ENCODE measurements at regions not wholly inside any gene's neighbourhood (a gene's known extent, or its start where the extent isn't known, plus 50 kb on each side); places are given as distances from the start of the nearest gene placed in this dataset.

DNA sequence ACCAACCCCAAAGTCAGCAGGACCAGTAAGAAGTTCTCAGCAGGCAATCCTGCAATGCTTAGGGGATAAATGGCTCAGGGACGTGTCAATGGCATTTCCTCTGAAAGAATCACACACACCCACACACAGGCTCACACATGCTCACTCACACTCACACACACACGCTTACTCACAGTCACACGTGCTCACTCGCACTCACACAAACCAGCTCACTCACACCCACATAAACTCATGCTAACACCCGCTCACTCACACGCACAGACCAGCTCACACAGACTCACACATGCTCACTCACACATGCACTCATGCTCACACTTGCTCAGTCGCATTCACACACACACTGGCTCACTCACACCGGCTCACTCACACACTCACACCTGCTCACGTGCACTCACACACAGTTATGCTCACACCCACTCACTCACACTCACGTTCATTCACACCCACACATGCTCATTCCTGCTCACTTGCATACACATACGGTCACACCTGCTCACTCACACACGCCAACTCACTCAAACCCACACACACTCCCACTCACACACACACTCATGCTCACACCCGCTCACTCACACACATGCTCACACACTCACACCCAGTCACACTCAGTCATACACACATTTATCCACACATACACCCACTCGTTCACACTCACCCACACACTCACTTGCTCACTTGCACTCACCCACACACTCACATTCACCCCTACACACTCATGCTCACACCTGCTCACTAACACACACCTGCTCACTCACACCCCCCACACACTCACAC, 436.8 kb downstream of the BCL11B start:
- no peak for TF ChIP-seq POLR2AphosphoS5 (IDR thresholded peaks at IDR 0.05)
- TF ChIP-seq, protein P1, sequence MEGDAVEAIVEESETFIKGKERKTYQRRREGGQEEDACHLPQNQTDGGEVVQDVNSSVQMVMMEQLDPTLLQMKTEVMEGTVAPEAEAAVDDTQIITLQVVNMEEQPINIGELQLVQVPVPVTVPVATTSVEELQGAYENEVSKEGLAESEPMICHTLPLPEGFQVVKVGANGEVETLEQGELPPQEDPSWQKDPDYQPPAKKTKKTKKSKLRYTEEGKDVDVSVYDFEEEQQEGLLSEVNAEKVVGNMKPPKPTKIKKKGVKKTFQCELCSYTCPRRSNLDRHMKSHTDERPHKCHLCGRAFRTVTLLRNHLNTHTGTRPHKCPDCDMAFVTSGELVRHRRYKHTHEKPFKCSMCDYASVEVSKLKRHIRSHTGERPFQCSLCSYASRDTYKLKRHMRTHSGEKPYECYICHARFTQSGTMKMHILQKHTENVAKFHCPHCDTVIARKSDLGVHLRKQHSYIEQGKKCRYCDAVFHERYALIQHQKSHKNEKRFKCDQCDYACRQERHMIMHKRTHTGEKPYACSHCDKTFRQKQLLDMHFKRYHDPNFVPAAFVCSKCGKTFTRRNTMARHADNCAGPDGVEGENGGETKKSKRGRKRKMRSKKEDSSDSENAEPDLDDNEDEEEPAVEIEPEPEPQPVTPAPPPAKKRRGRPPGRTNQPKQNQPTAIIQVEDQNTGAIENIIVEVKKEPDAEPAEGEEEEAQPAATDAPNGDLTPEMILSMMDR (IDR thresholded peaks at IDR 0.05; ENCODE audit: poor library complexity, severe bottlenecking): no peak
- no peak for TF ChIP-seq RAD21 (conservative IDR thresholded peaks at IDR 0.05)
- TF ChIP-seq MXI1 (conservative IDR thresholded peaks at IDR 0.05; ENCODE audit: poor library complexity, severe bottlenecking): no peak
- no peak for TF ChIP-seq SMC3 (conservative IDR thresholded peaks at IDR 0.05; ENCODE audit: poor library complexity)
- TF ChIP-seq EZH2 (IDR thresholded peaks at IDR 0.05; ENCODE audit: borderline replicate concordance, insufficient read depth, low read length, poor library complexity, severe bottlenecking): no peak
- TF ChIP-seq, protein P2, sequence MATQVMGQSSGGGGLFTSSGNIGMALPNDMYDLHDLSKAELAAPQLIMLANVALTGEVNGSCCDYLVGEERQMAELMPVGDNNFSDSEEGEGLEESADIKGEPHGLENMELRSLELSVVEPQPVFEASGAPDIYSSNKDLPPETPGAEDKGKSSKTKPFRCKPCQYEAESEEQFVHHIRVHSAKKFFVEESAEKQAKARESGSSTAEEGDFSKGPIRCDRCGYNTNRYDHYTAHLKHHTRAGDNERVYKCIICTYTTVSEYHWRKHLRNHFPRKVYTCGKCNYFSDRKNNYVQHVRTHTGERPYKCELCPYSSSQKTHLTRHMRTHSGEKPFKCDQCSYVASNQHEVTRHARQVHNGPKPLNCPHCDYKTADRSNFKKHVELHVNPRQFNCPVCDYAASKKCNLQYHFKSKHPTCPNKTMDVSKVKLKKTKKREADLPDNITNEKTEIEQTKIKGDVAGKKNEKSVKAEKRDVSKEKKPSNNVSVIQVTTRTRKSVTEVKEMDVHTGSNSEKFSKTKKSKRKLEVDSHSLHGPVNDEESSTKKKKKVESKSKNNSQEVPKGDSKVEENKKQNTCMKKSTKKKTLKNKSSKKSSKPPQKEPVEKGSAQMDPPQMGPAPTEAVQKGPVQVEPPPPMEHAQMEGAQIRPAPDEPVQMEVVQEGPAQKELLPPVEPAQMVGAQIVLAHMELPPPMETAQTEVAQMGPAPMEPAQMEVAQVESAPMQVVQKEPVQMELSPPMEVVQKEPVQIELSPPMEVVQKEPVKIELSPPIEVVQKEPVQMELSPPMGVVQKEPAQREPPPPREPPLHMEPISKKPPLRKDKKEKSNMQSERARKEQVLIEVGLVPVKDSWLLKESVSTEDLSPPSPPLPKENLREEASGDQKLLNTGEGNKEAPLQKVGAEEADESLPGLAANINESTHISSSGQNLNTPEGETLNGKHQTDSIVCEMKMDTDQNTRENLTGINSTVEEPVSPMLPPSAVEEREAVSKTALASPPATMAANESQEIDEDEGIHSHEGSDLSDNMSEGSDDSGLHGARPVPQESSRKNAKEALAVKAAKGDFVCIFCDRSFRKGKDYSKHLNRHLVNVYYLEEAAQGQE (IDR thresholded peaks at IDR 0.05; ENCODE audit: borderline replicate concordance): no peak
- TF ChIP-seq EP300 (conservative IDR thresholded peaks at IDR 0.05; ENCODE audit: poor library complexity, severe bottlenecking): no peak
- Histone ChIP-seq H2AFZ (ENCODE audit: low read depth, low read length) (no peak overlapping the region), H3K9me2 (ENCODE audit: insufficient read depth, low read length) (no peaks in the 10 kb centered on the region), H3F3A (ENCODE audit: insufficient read depth, low read length, poor library complexity, severe bottlenecking) (no peaks in the 10 kb centered on the region), H3K9me3 (ENCODE audit: low read length) (no peaks in the 10 kb centered on the region), H3K36me3 (ENCODE audit: insufficient read depth, low read length) (no peaks in the 10 kb centered on the region), H3K9ac (ENCODE audit: low read length) (no peak overlapping the region), H3K4me2 (ENCODE audit: low read length) (no peak overlapping the region), H3K79me2 (replicated peaks; ENCODE audit: insufficient read depth, low read length) (no peaks in the 10 kb centered on the region), H3K27me3 (ENCODE audit: insufficient read depth, low read depth, low read length) (no peaks in the 10 kb centered on the region), H4K20me1 (ENCODE audit: insufficient read depth) (no peaks in the 10 kb centered on the region), H3K27ac (ENCODE audit: low read length) (no peak overlapping the region), H3K4me3 (ENCODE audit: low read length) (no peak overlapping the region)

DNA sequence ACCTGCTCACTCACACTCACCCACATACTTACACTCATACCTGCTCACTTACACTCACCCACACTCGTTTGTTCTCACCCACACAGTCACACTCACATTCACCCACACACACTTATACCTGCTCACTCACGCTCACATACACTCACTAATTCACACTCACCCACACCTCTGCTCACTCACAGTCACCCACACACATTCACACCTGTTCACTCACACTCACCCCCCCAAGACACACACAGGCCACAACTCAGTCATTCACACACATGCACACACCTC, 436.2 kb downstream of the BCL11B start:
- no peak for TF ChIP-seq EP300 (conservative IDR thresholded peaks at IDR 0.05; ENCODE audit: poor library complexity, severe bottlenecking)
- no peak for TF ChIP-seq EZH2 (IDR thresholded peaks at IDR 0.05; ENCODE audit: borderline replicate concordance, insufficient read depth, low read length, poor library complexity, severe bottlenecking)
- TF ChIP-seq TAF1 (IDR thresholded peaks at IDR 0.05; ENCODE audit: low read depth): no peak
- no peak for TF ChIP-seq SMC3 (conservative IDR thresholded peaks at IDR 0.05; ENCODE audit: poor library complexity)
- no peak for TF ChIP-seq MXI1 (conservative IDR thresholded peaks at IDR 0.05; ENCODE audit: poor library complexity, severe bottlenecking)
- TF ChIP-seq POLR2AphosphoS5 (IDR thresholded peaks at IDR 0.05): no peak
- TF ChIP-seq, protein P2 (IDR thresholded peaks at IDR 0.05; ENCODE audit: borderline replicate concordance): no peak
- TF ChIP-seq RAD21 (conservative IDR thresholded peaks at IDR 0.05): no peak
- TF ChIP-seq, protein P1 (IDR thresholded peaks at IDR 0.05; ENCODE audit: poor library complexity, severe bottlenecking): no peak
- Histone ChIP-seq H3K36me3 (ENCODE audit: insufficient read depth, low read length) (no peaks in the 10 kb centered on the region), H3K9ac (ENCODE audit: low read length) (no peak overlapping the region), H3K9me2 (ENCODE audit: insufficient read depth, low read length) (no peaks in the 10 kb centered on the region), H3K4me2 (ENCODE audit: low read length) (no peak overlapping the region), H3K9me3 (ENCODE audit: low read length) (no peaks in the 10 kb centered on the region), H3K79me2 (replicated peaks; ENCODE audit: insufficient read depth, low read length) (no peaks in the 10 kb centered on the region), H3K27me3 (ENCODE audit: insufficient read depth, low read depth, low read length) (no peaks in the 10 kb centered on the region), H3K4me3 (ENCODE audit: low read length) (no peak overlapping the region), H3K27ac (ENCODE audit: low read length) (no peak overlapping the region), H3F3A (ENCODE audit: insufficient read depth, low read length, poor library complexity, severe bottlenecking) (no peaks in the 10 kb centered on the region), H4K20me1 (ENCODE audit: insufficient read depth) (no peaks in the 10 kb centered on the region), H2AFZ (ENCODE audit: low read depth, low read length) (no peak overlapping the region)

All from neural cell (in vitro differentiated cells).